ENCODE measurements at regions not wholly inside any gene's neighbourhood (a gene's known extent, or its start where the extent isn't known, plus 50 kb on each side); places are given as distances from the start of the nearest gene placed in this dataset.

DNA sequence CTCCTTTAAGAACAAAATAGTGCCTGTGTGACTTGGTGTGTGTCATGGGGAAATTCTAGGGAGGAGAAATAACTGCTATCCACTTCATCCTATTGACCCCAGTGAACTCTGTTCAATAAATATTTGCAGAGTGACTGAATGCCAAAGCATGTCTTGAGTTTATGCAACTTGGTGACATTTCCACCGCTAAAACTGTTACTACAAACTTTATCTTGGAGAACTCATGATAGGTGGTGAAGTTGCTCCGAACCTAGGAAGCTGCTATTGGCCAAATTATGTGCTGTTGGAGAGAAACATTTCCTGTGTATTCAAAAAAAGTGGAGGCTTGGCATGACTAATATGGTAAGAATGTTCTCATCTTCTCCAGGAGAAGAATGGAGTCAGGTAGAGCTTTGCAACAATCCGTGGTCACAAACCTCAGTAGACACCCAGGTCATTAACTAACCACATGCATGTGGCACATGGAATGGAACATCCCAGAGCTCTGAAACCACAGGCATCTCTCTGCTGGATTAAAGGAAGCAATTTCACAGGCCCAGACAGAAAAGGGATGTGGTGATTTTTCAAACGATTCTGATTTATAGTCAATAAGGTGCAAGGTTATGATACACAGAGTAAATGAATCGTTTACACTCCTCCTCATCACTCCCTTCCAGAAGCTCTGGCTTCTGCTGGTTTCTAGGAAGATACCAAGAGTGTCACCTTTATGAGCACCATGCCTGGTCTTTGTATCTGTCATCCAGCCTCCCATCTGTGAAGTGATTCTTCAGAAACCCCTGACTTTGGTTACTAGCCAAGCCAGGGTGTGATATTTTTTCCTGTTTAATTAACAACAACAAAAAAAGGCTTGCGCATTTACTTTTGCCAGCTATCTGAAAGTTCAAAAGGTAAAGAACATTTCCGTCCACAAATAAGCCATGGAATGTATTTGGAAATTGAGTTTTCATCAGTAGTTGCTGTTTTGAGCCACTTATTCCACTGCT, 361.1 kb downstream of the TGFB2 start (continued):
- TF ChIP-seq, protein P1, sequence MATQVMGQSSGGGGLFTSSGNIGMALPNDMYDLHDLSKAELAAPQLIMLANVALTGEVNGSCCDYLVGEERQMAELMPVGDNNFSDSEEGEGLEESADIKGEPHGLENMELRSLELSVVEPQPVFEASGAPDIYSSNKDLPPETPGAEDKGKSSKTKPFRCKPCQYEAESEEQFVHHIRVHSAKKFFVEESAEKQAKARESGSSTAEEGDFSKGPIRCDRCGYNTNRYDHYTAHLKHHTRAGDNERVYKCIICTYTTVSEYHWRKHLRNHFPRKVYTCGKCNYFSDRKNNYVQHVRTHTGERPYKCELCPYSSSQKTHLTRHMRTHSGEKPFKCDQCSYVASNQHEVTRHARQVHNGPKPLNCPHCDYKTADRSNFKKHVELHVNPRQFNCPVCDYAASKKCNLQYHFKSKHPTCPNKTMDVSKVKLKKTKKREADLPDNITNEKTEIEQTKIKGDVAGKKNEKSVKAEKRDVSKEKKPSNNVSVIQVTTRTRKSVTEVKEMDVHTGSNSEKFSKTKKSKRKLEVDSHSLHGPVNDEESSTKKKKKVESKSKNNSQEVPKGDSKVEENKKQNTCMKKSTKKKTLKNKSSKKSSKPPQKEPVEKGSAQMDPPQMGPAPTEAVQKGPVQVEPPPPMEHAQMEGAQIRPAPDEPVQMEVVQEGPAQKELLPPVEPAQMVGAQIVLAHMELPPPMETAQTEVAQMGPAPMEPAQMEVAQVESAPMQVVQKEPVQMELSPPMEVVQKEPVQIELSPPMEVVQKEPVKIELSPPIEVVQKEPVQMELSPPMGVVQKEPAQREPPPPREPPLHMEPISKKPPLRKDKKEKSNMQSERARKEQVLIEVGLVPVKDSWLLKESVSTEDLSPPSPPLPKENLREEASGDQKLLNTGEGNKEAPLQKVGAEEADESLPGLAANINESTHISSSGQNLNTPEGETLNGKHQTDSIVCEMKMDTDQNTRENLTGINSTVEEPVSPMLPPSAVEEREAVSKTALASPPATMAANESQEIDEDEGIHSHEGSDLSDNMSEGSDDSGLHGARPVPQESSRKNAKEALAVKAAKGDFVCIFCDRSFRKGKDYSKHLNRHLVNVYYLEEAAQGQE (IDR thresholded peaks at IDR 0.05; ENCODE audit: low read depth) = no peak
- TF ChIP-seq CEBPB (IDR thresholded peaks at IDR 0.05; ENCODE audit: low read depth) = peak; percentile 71; the same call in 1 of the 2 replicates
- TF ChIP-seq, protein P2, sequence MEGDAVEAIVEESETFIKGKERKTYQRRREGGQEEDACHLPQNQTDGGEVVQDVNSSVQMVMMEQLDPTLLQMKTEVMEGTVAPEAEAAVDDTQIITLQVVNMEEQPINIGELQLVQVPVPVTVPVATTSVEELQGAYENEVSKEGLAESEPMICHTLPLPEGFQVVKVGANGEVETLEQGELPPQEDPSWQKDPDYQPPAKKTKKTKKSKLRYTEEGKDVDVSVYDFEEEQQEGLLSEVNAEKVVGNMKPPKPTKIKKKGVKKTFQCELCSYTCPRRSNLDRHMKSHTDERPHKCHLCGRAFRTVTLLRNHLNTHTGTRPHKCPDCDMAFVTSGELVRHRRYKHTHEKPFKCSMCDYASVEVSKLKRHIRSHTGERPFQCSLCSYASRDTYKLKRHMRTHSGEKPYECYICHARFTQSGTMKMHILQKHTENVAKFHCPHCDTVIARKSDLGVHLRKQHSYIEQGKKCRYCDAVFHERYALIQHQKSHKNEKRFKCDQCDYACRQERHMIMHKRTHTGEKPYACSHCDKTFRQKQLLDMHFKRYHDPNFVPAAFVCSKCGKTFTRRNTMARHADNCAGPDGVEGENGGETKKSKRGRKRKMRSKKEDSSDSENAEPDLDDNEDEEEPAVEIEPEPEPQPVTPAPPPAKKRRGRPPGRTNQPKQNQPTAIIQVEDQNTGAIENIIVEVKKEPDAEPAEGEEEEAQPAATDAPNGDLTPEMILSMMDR (IDR thresholded peaks at IDR 0.05 in 2 of 3, conservative IDR thresholded peaks at IDR 0.05 in 1 of 3; ENCODE audit: borderline replicate concordance in 1 of 3, insufficient read depth in 1 of 3, low read depth in 2 of 3, low read length in 2 of 3) = no peak
- no peak for TF ChIP-seq ZFX (IDR thresholded peaks at IDR 0.05)
- peak; percentile 83 for TF ChIP-seq FOSL1 (IDR thresholded peaks at IDR 0.05; ENCODE audit: low read depth)
- no peak for TF ChIP-seq EZH2phosphoT487 (IDR thresholded peaks at IDR 0.05; ENCODE audit: borderline replicate concordance)
- TF ChIP-seq, protein P3, sequence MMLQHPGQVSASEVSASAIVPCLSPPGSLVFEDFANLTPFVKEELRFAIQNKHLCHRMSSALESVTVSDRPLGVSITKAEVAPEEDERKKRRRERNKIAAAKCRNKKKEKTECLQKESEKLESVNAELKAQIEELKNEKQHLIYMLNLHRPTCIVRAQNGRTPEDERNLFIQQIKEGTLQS (IDR thresholded peaks at IDR 0.05) = no peak; the same call in 1 of the 2 replicates
- peak; percentile 82 for TF ChIP-seq CBX3 (IDR thresholded peaks at IDR 0.05; ENCODE audit: low read depth)
- peak; percentile 32; the same call in 1 of the 2 replicates for TF ChIP-seq RAD21 (IDR thresholded peaks at IDR 0.05; ENCODE audit: low read depth)
- TF ChIP-seq ELF1 (IDR thresholded peaks at IDR 0.05; ENCODE audit: borderline replicate concordance, low read depth) = no peak
- peak; percentile 80 for TF ChIP-seq SIN3A (IDR thresholded peaks at IDR 0.05; ENCODE audit: low read depth)
